ENCODE measurements at regions not wholly inside any gene's neighbourhood (a gene's known extent, or its start where the extent isn't known, plus 50 kb on each side); places are given as distances from the start of the nearest gene placed in this dataset.
"Not testable (repeated sequence)": the region's sequence is repeated elsewhere in the genome, so short reads cannot be mapped to it uniquely, and the experiment has no call there.

- no peak for TF ChIP-seq CTCF (IDR thresholded peaks at IDR 0.05; ENCODE audit: insufficient read depth, low read depth, low read length, missing control alignments)
- no peak for DNase-seq (ENCODE audit: low read depth)
- H3K4me3 ChIP-seq (ENCODE audit: low read length), result no peak overlapping the region
Observed at GRCh38 chr15:70589728-70590127, 173.6 kb downstream of the UACA start.

- DNase-seq (ENCODE audit: low read depth), result no peak
- no peak for TF ChIP-seq CTCF (IDR thresholded peaks at IDR 0.05; ENCODE audit: insufficient read depth, low read depth, low read length, missing control alignments)
- no peak overlapping the region for H3K4me3 ChIP-seq (ENCODE audit: low read length)
Observed at GRCh38 chr15:70589221-70589620, 174.1 kb downstream of the UACA start.

- H3K4me3 ChIP-seq (ENCODE audit: low read length), result no peak overlapping the region
- no peak for DNase-seq (ENCODE audit: low read depth)
- TF ChIP-seq CTCF (IDR thresholded peaks at IDR 0.05; ENCODE audit: insufficient read depth, low read depth, low read length, missing control alignments), result no peak
Observed at GRCh38 chr15:70588613-70589012, 174.7 kb downstream of the UACA start.

- TF ChIP-seq CTCF (IDR thresholded peaks at IDR 0.05; ENCODE audit: insufficient read depth, low read depth, low read length, missing control alignments), result no peak
- no peak overlapping the region for H3K4me3 ChIP-seq (ENCODE audit: low read length)
- no peak for DNase-seq (ENCODE audit: low read depth)
Observed at GRCh38 chr15:70587896-70588567, 175.3 kb downstream of the UACA start.

GRCh38 chr15:70587012-70587634 is 176.2 kb downstream of the UACA start:
- DNase-seq (ENCODE audit: low read depth); H3K4me3 ChIP-seq (ENCODE audit: low read length): not testable (repeated sequence)

- H3K4me3 ChIP-seq (ENCODE audit: low read length), result no peak overlapping the region
- no peak for DNase-seq (ENCODE audit: low read depth)
- no peak for TF ChIP-seq CTCF (IDR thresholded peaks at IDR 0.05; ENCODE audit: insufficient read depth, low read depth, low read length, missing control alignments)
Observed at GRCh38 chr15:70586241-70586640, 177.1 kb downstream of the UACA start.

- DNase-seq (ENCODE audit: low read depth), result no peak
- no peak for TF ChIP-seq CTCF (IDR thresholded peaks at IDR 0.05; ENCODE audit: insufficient read depth, low read depth, low read length, missing control alignments)
- no peak overlapping the region for H3K4me3 ChIP-seq (ENCODE audit: low read length)
Observed at GRCh38 chr15:70585707-70586034, 177.7 kb downstream of the UACA start.

Data from epithelial cell of esophagus (primary cell).